B cell (primary cell): ENCODE measurements at regions not wholly inside any gene's neighbourhood (a gene's known extent, or its start where the extent isn't known, plus 50 kb on each side); places are given as distances from the start of the nearest gene placed in this dataset.

Source experiments
- CTCF ChIP-seq: fragments of 200-600 bp; IDR thresholded peaks from one replicate; pipeline ENCODE4 v1.8.0; 2022; ENCODE audit warnings: antibody characterized with exemption, mild to moderate bottlenecking
- EZH2 ChIP-seq: IDR thresholded peaks from 2 replicates; pipeline ENCODE4 v1.6.1; 2012; ENCODE audit warnings: borderline replicate concordance, low read depth, mild to moderate bottlenecking, moderate library complexity, low read length; ENCODE audit not compliant: insufficient read depth, poor library complexity, severe bottlenecking

GRCh38 chr7:112615701-112616100 lies 134.9 kb downstream of the LSMEM1 start:
- TF ChIP-seq CTCF (no peak), EZH2 (no peak)
